ENCODE measurements at regions not wholly inside any gene's neighbourhood (a gene's known extent, or its start where the extent isn't known, plus 50 kb on each side); places are given as distances from the start of the nearest gene placed in this dataset.

DNA sequence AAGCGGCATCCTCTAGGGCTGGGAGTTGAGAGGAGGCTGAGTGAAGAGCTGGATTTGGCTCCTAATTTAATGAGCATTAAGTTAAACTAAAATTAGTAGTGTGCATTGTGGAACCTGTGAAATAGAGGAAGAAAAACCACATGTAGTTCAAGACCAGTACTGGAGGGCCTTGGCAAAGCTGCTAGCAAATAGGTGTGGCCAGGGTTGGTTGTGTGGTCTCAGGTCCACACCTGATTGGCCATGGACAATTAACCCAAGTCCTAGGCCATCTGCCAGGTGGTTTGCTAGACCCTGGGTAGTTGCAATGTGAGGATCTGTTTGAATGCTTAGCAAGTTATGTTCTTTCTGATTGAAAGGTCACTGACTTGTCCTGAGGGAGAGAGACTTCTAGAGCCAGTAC, 275.5 kb downstream of the PDCD6IP start:
- Histone ChIP-seq H3K9ac (ENCODE audit: control insufficient read depth, insufficient read depth, low read length) (no peak overlapping the region), H3K4me2 (ENCODE audit: control insufficient read depth, insufficient read depth) (peak overlapping the region; percentile 4), H3K9me3 (replicated peaks; ENCODE audit: control insufficient read depth, insufficient read depth, low read length) (no peaks in the 10 kb centered on the region), H3K36me3 (ENCODE audit: control insufficient read depth in 2 of 2, insufficient read depth in 2 of 2, low read length in 1 of 2) (no peaks in the 10 kb centered on the region), H3K4me3 (no peak overlapping the region), H4K20me1 (ENCODE audit: control insufficient read depth, insufficient read depth) (no peaks in the 10 kb centered on the region), H2AFZ (ENCODE audit: control insufficient read depth, low read depth, low read length) (no peak overlapping the region), H3K27ac (ENCODE audit: control insufficient read depth, insufficient read depth) (no peak overlapping the region), H3K79me2 (ENCODE audit: control insufficient read depth, insufficient read depth, low read length) (no peaks in the 10 kb centered on the region), H3K4me1 (ENCODE audit: control insufficient read depth, insufficient read depth, low read length) (peaks cover 46% of the 10 kb centered on the region), H3K27me3 (replicated peaks in 1 of 2; ENCODE audit: control insufficient read depth in 2 of 2, insufficient read depth in 2 of 2, low read length in 1 of 2) (no peaks in the 10 kb centered on the region)
- ChIA-PET SMC1A (ENCODE audit: uncharacterized antibody, unreplicated experiment) (no interaction called here), POLR2A (no interaction called here), CTCF (no interaction called here), RAD21 (ENCODE audit: unreplicated experiment) (interaction anchor here (1.0 kb wide), 2 partner anchors 33 to 58 kb away, joined by 3 read pairs; no protein-coding TSS in a partner anchor)
- DNase-seq (ENCODE audit: low read depth, low spot score) (no peak), ATAC-seq (peak; percentile 60), FAIRE-seq (no peak)
- 0 out of 2 replicates have a peak, but pooled peaks have one; percentile 46 for TF ChIP-seq NFYB (IDR thresholded peaks at IDR 0.05; ENCODE audit: insufficient read depth, low read depth, low read length)
- TF ChIP-seq STAT1 (conservative IDR thresholded peaks at IDR 0.05) = no peak
- in situ Hi-C loops (cut with MboI) (no loop called here), intact Hi-C loops (cut with micrococcal nuclease; ENCODE audit: unreplicated experiment) (loop anchor here (1.0 kb wide), 1 partner anchor 17 kb away; no protein-coding TSS in a partner anchor)
- 95% methylated on average over 1 of the region's 1 CpG for WGBS (ENCODE audit: insufficient coverage, insufficient replicate concordance, low lambda C conversion rate, missing lambda C conversion rate)
- no TSS peak for BruUV-seq (replicated peaks)

DNA sequence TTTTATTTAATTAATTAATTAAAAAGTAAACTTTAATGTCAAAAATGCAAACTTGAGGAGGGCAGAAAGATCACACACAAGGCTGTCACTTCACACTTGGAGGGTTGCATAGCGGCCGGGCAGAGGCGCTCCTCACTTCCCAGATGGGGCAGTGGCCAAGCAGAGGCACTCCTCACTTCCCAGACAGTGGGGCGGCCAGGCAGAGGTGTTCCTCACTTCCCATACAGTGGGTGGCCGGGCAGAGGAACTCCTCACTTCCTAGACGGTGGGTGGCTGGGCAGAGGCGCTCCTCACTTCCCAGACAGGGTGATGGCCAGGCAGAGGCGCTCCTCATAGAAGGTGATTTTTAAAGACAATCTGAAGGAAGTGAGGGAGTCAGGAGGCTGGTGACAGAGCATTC, 277.5 kb downstream of the PDCD6IP start:
- Histone ChIP-seq H3K27ac (ENCODE audit: control insufficient read depth, insufficient read depth) (no peak overlapping the region), H3K4me3 (no peak overlapping the region), H3K36me3 (ENCODE audit: control insufficient read depth in 2 of 2, insufficient read depth in 2 of 2, low read length in 1 of 2) (no peaks in the 10 kb centered on the region), H3K4me2 (ENCODE audit: control insufficient read depth, insufficient read depth) (no peak overlapping the region), H4K20me1 (ENCODE audit: control insufficient read depth, insufficient read depth) (no peaks in the 10 kb centered on the region), H3K4me1 (ENCODE audit: control insufficient read depth, insufficient read depth, low read length) (peaks cover 39% of the 10 kb centered on the region), H3K9me3 (replicated peaks; ENCODE audit: control insufficient read depth, insufficient read depth, low read length) (no peaks in the 10 kb centered on the region), H3K9ac (ENCODE audit: control insufficient read depth, insufficient read depth, low read length) (no peak overlapping the region), H2AFZ (ENCODE audit: control insufficient read depth, low read depth, low read length) (no peak overlapping the region), H3K27me3 (replicated peaks in 1 of 2; ENCODE audit: control insufficient read depth in 2 of 2, insufficient read depth in 2 of 2, low read length in 1 of 2) (no peaks in the 10 kb centered on the region), H3K79me2 (ENCODE audit: control insufficient read depth, insufficient read depth, low read length) (no peaks in the 10 kb centered on the region)
- FAIRE-seq (no peak), DNase-seq (ENCODE audit: low read depth, low spot score) (no peak), ATAC-seq (no peak)
- no TSS peak for BruUV-seq (replicated peaks)
- in situ Hi-C loops (cut with MboI) (no loop called here), intact Hi-C loops (cut with micrococcal nuclease; ENCODE audit: unreplicated experiment) (no loop called here)
- ChIA-PET SMC1A (ENCODE audit: uncharacterized antibody, unreplicated experiment) (interaction anchor here (1.2 kb wide), 1 partner anchor 9 kb away, joined by 5 read pairs; no protein-coding TSS in a partner anchor), CTCF (no interaction called here), RAD21 (ENCODE audit: unreplicated experiment) (no interaction called here), POLR2A (interaction anchor here (1.0 kb wide), 1 partner anchor 19 kb away, joined by 3 read pairs; no protein-coding TSS in a partner anchor)
- WGBS (ENCODE audit: insufficient coverage, insufficient replicate concordance, low lambda C conversion rate, missing lambda C conversion rate) = 85% methylated on average over 8 of the region's 8 CpGs
- TF ChIP-seq PAX5 (IDR thresholded peaks at IDR 0.05; ENCODE audit: borderline replicate concordance, low read depth, low read length) = no peak
- no peak for TF ChIP-seq MTA3 (IDR thresholded peaks at IDR 0.05; ENCODE audit: borderline replicate concordance, low read length)
- no peak for TF ChIP-seq CEBPB (IDR thresholded peaks at IDR 0.05; ENCODE audit: borderline replicate concordance in 1 of 2, low read depth in 2 of 2, low read length in 2 of 2)
- TF ChIP-seq JUNB (IDR thresholded peaks at IDR 0.05) = no peak
- TF ChIP-seq SPI1 (IDR thresholded peaks at IDR 0.05; ENCODE audit: borderline replicate concordance, insufficient read depth, low read depth, low read length) = no peak
- TF ChIP-seq, protein P1, sequence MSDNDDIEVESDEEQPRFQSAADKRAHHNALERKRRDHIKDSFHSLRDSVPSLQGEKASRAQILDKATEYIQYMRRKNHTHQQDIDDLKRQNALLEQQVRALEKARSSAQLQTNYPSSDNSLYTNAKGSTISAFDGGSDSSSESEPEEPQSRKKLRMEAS (IDR thresholded peaks at IDR 0.05; ENCODE audit: low read depth, low read length) = no peak
- TF ChIP-seq, protein P2, sequence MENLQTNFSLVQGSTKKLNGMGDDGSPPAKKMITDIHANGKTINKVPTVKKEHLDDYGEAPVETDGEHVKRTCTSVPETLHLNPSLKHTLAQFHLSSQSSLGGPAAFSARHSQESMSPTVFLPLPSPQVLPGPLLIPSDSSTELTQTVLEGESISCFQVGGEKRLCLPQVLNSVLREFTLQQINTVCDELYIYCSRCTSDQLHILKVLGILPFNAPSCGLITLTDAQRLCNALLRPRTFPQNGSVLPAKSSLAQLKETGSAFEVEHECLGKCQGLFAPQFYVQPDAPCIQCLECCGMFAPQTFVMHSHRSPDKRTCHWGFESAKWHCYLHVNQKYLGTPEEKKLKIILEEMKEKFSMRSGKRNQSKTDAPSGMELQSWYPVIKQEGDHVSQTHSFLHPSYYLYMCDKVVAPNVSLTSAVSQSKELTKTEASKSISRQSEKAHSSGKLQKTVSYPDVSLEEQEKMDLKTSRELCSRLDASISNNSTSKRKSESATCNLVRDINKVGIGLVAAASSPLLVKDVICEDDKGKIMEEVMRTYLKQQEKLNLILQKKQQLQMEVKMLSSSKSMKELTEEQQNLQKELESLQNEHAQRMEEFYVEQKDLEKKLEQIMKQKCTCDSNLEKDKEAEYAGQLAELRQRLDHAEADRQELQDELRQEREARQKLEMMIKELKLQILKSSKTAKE (IDR thresholded peaks at IDR 0.05; ENCODE audit: low read depth, poor library complexity, severe bottlenecking) = no peak
- TF ChIP-seq SREBF1 (IDR thresholded peaks at IDR 0.05; ENCODE audit: low read length) = no peak
- no peak for TF ChIP-seq WRNIP1 (IDR thresholded peaks at IDR 0.05; ENCODE audit: borderline replicate concordance, low read depth, low read length)
- no peak for TF ChIP-seq ESRRA (IDR thresholded peaks at IDR 0.05; ENCODE audit: low read length)
- TF ChIP-seq RBBP5 (conservative IDR thresholded peaks at IDR 0.05) = no peak
- TF ChIP-seq, protein P3, sequence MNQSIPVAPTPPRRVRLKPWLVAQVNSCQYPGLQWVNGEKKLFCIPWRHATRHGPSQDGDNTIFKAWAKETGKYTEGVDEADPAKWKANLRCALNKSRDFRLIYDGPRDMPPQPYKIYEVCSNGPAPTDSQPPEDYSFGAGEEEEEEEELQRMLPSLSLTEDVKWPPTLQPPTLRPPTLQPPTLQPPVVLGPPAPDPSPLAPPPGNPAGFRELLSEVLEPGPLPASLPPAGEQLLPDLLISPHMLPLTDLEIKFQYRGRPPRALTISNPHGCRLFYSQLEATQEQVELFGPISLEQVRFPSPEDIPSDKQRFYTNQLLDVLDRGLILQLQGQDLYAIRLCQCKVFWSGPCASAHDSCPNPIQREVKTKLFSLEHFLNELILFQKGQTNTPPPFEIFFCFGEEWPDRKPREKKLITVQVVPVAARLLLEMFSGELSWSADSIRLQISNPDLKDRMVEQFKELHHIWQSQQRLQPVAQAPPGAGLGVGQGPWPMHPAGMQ (IDR thresholded peaks at IDR 0.05; ENCODE audit: borderline replicate concordance) = no peak
- TF ChIP-seq SMARCA5 (IDR thresholded peaks at IDR 0.05) = no peak
- TF ChIP-seq TARDBP (IDR thresholded peaks at IDR 0.05; ENCODE audit: borderline replicate concordance) = no peak
- TF ChIP-seq CBX5 (IDR thresholded peaks at IDR 0.05; ENCODE audit: low read depth) = no peak
